GM12878 (cell line): ENCODE measurements at regions not wholly inside any gene's neighbourhood (a gene's known extent, or its start where the extent isn't known, plus 50 kb on each side); places are given as distances from the start of the nearest gene placed in this dataset.
"Not testable (repeated sequence)": the region's sequence is repeated elsewhere in the genome, so short reads cannot be mapped to it uniquely, and the experiment has no call there.

Experiments
- ATAC-seq: fragments of 200-7000 bp; cut with Tn5 transposase; 3 replicates; pipeline ENCODE4 v1.9.1; 2020; ENCODE audit warnings: mild to moderate bottlenecking, moderate library complexity
- BruUV-seq: library from RNA; stranded (reverse); fragments of 400-500 nt; replicated peaks from 2 replicates; lab custom pipeline; 2021; lab: Mats Ljungman, UMichigan
- CTCF ChIA-PET: fragments of 300-600 bp; sonication (Branson Sonifier 250); formaldehyde crosslinking; extraction: SDS; loops from one replicate; lab custom pipeline; 2021; ENCODE audit warnings: inconsistent platforms; lab: Yijun Ruan, JAX
- POLR2A ChIA-PET: fragments of 350-600 bp; formaldehyde crosslinking; extraction: SDS; loops from one replicate; lab custom pipeline; 2021; ENCODE audit warnings: inconsistent platforms; lab: Charles Lee
- RAD21 ChIA-PET: fragments of 300-600 bp; sonication (Branson Sonifier 250); formaldehyde crosslinking; loops from one replicate; lab custom pipeline; 2023; ENCODE audit warnings: antibody characterized with exemption; ENCODE audit not compliant: unreplicated experiment; lab: Charles Lee
- SMC1A ChIA-PET: fragments of 300-600 bp; sonication (Branson Sonifier 250); formaldehyde crosslinking; loops from one replicate; lab custom pipeline; 2023; ENCODE audit not compliant: unreplicated experiment, uncharacterized antibody; lab: Charles Lee
- DNase-seq: peaks from one replicate; pipeline ENCODE4 v3.0.0-alpha.2; 2011; ENCODE audit warnings: low read depth, low spot score
- FAIRE-seq: peaks from 3 replicates; lab custom pipeline; 2011; peaks lifted over from hg19 to GRCh38; lab: Jason Lieb, UNC
- H2AFZ ChIP-seq: 2 replicates; pipeline ENCODE4 v1.6.0; 2011; ENCODE audit warnings: low read depth, low read length, control low read depth; ENCODE audit not compliant: control insufficient read depth
- H3K27ac ChIP-seq: 2 replicates; pipeline ENCODE4 v1.5.1; 2011; ENCODE audit warnings: control low read depth; ENCODE audit not compliant: control insufficient read depth, insufficient read depth
- H3K27me3 ChIP-seq, 2 experiments: replicated peaks in 1 of 2; 2 replicates each; pipeline versions ENCODE4 v1.6.0 to v1.6.1; 2011; ENCODE audit warnings: low read length in 1 of 2; ENCODE audit not compliant: control insufficient read depth in 2 of 2, insufficient read depth in 2 of 2
- H3K36me3 ChIP-seq, 2 experiments: 2 replicates each; pipeline ENCODE4 v1.5.1; 2011; ENCODE audit warnings: low read length in 1 of 2; ENCODE audit not compliant: control insufficient read depth in 2 of 2, insufficient read depth in 2 of 2
- H3K4me1 ChIP-seq: 2 replicates; pipeline ENCODE4 v1.6.1; 2011; ENCODE audit warnings: mild to moderate bottlenecking, low read length, moderate library complexity, mixed read lengths; ENCODE audit not compliant: control insufficient read depth, insufficient read depth
- H3K4me2 ChIP-seq: 2 replicates; pipeline ENCODE4 v1.6.0; 2011; ENCODE audit warnings: control low read depth; ENCODE audit not compliant: control insufficient read depth, insufficient read depth
- H3K4me3 ChIP-seq: fragments of 200-600 bp; sonication (generic); 2 replicates; pipeline ENCODE4 v1.5.1; 2016
- H3K79me2 ChIP-seq: 2 replicates; pipeline ENCODE4 v1.6.0; 2011; ENCODE audit warnings: low read length; ENCODE audit not compliant: control insufficient read depth, insufficient read depth
- H3K9ac ChIP-seq: 2 replicates; pipeline ENCODE4 v1.8.0; 2011; ENCODE audit warnings: low read length, control low read depth, mixed read lengths; ENCODE audit not compliant: control insufficient read depth, insufficient read depth
- H3K9me3 ChIP-seq: replicated peaks from 3 replicates; pipeline ENCODE4 v1.5.1; 2011; ENCODE audit warnings: mild to moderate bottlenecking, low read length; ENCODE audit not compliant: control insufficient read depth, insufficient read depth
- H4K20me1 ChIP-seq: 2 replicates; pipeline ENCODE4 v1.6.0; 2011; ENCODE audit not compliant: control insufficient read depth, insufficient read depth
- BCL11A ChIP-seq: IDR thresholded peaks from 2 replicates; pipeline ENCODE4 v1.6.1; 2011; ENCODE audit warnings: low read depth, low read length
- BMI1 ChIP-seq: fragments of 450-650 bp; IDR thresholded peaks from 2 replicates; pipeline ENCODE4 v1.6.1; 2016; ENCODE audit warnings: mild to moderate bottlenecking, moderate library complexity, borderline replicate concordance
- EED ChIP-seq: sonication (generic); IDR thresholded peaks from 2 replicates; pipeline ENCODE4 v1.6.1; 2016; ENCODE audit warnings: antibody characterized with exemption, low read depth
- FOS ChIP-seq: IDR thresholded peaks from 3 replicates; pipeline ENCODE4 v1.6.1; 2011; ENCODE audit warnings: borderline replicate concordance; ENCODE audit not compliant: insufficient read length; ENCODE audit errors: extremely low read depth
- HDAC2 ChIP-seq: fragments of 200-600 bp; sonication (generic); IDR thresholded peaks from 2 replicates; pipeline ENCODE4 v1.6.1; 2017
- LARP7 ChIP-seq: fragments of 450-650 bp; IDR thresholded peaks from 2 replicates; pipeline ENCODE4 v1.6.1; 2017; ENCODE audit warnings: mild to moderate bottlenecking
- MYC ChIP-seq: IDR thresholded peaks from 2 replicates; pipeline ENCODE4 v1.6.1; 2011; ENCODE audit warnings: mild to moderate bottlenecking, low read length, moderate library complexity, inconsistent platforms; ENCODE audit not compliant: insufficient read depth, insufficient replicate concordance, insufficient read length, severe bottlenecking
- NRF1 ChIP-seq: conservative IDR thresholded peaks from 2 replicates; pipeline ENCODE4 v1.6.1; 2011; ENCODE audit warnings: mild to moderate bottlenecking, low read depth, low read length, improper control_type of control experiment
- SIN3A ChIP-seq: IDR thresholded peaks from 2 replicates; pipeline ENCODE4 v1.6.1; 2012; ENCODE audit warnings: low read depth, low read length, improper control_type of control experiment
- SMARCA5 ChIP-seq: fragments of 450-650 bp; IDR thresholded peaks from 2 replicates; pipeline ENCODE4 v1.6.1; 2017; ENCODE audit warnings: mild to moderate bottlenecking
- SMC3 ChIP-seq: IDR thresholded peaks from 2 replicates; pipeline ENCODE4 v1.6.1; 2011; ENCODE audit warnings: low read length, improper control_type of control experiment, borderline replicate concordance
- SUZ12 ChIP-seq: fragments of 200-600 bp; sonication (generic); IDR thresholded peaks from one replicate; pipeline ENCODE4 v1.6.1; 2018; ENCODE audit warnings: antibody characterized with exemption, mild to moderate bottlenecking; ENCODE audit not compliant: unreplicated experiment
- TAF1 ChIP-seq: IDR thresholded peaks from 2 replicates; pipeline ENCODE4 v1.6.1; 2011; ENCODE audit warnings: mild to moderate bottlenecking, low read depth, low read length, borderline replicate concordance
- YBX1 ChIP-seq: fragments of 450-650 bp; IDR thresholded peaks from 2 replicates; pipeline ENCODE4 v1.6.1; 2016; ENCODE audit warnings: antibody characterized with exemption
- WGBS: methylation state at CpG from one replicate; pipeline ENCODE4 v1.1.6; 2016; ENCODE audit warnings: low lambda C conversion rate; ENCODE audit not compliant: insufficient replicate concordance, insufficient coverage; ENCODE audit errors: missing lambda C conversion rate; 5-methylcytosine and 5-hydroxymethylcytosine counted together
- in situ Hi-C: fragments of 300-500 bp; cut with MboI; formaldehyde crosslinking; loops from 9 replicates; pipeline ENCODE4 v1.14.3; 2018; ENCODE audit warnings: mixed read lengths
- intact Hi-C: fragments of 100-400 bp; cut with micrococcal nuclease; formaldehyde crosslinking; loops from one replicate; pipeline ENCODE4 v1.14.2; 2022; ENCODE audit not compliant: unreplicated experiment
- TF ChIP-seq, protein P1 (sequence below): fragments of 450-650 bp; IDR thresholded peaks from 2 replicates; pipeline ENCODE4 v1.6.1; 2014; ENCODE audit warnings: mild to moderate bottlenecking

DNA sequence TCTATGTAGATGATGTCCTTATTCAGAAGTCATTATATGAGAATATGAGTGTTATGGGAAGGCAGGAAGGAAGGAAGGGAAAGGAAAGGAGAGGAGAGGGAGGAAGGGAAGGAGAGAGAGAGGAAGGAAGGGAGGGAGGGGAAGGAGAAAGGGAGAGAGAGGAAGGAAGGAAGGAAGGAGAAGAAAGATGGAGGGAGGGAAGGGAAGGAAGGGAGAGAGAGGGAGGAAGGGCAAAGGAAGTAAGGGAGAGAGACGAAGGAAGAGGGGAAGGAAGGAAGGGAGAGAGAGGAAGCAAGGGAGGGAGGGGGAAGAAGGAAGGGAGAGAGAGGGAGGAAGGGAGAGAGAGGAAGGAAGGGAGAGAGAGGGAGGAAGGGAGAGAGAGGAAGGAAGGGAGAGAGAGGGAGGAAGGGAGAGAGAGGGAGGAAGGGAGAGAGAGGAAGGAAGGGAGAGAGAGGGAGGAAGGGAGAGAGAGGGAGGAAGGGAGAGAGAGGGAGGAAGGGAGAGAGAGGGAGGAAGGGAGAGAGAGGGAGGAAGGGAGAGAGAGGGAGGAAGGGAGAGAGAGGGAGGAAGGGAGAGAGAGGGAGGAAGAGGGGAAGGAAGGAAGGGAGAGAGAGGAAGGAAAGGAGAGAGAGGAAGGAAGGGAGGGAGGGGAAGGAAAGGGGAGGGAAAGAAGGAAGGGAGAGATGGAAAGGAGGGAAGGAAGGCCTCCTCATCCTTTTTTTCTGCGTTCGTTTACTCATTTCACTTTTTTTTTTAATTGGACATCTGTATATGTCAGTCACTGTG is 103.0 kb upstream of the RBFOX1 start:
- H4K20me1 ChIP-seq, ATAC-seq, H3K79me2 ChIP-seq, RAD21 ChIA-PET, H3K9me3 ChIP-seq, SMC1A ChIA-PET, H3K9ac ChIP-seq, H3K4me1 ChIP-seq, H3K27me3 ChIP-seq, FAIRE-seq, H3K4me3 ChIP-seq, BruUV-seq, CTCF ChIA-PET, intact Hi-C loops, DNase-seq, H3K4me2 ChIP-seq, H2AFZ ChIP-seq, POLR2A ChIA-PET, H3K27ac ChIP-seq, in situ Hi-C loops, H3K36me3 ChIP-seq: not testable (repeated sequence)
- 21% methylated on average over 2 of the region's 3 CpGs for WGBS

DNA sequence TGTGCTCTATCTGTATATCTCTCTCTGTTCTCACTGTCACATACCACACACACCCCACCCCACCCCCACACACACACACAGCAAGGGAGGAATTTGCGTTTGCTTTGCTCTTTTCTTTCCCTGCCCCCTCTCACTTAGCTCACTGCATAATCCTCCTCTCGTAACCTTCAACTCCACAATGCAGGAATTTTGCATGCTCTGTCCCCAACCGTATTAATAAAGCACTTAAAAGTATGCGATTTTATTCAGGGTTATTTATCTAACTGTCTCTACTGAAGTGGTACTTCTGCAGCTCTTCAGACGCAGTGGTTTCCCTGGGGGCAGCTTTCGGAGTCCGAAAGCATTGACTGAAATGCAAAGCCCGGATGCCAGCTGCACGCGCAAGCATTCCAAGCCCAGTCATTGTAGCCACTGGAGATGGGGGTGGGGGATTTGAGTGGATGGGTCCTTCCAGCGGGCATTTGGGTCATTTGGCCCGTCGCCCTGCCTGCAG is 105.4 kb upstream of the RBFOX1 start:
- Histone ChIP-seq H2AFZ (no peak overlapping the region), H3K27me3 (no peaks in the 10 kb centered on the region), H3K36me3 (no peaks in the 10 kb centered on the region), H3K9ac (no peak overlapping the region), H3K27ac (no peak overlapping the region), H3K4me2 (no peak overlapping the region), H3K4me3 (no peak overlapping the region), H3K9me3 (no peaks in the 10 kb centered on the region), H4K20me1 (no peaks in the 10 kb centered on the region), H3K79me2 (no peaks in the 10 kb centered on the region), H3K4me1 (no peaks in the 10 kb centered on the region)
- ChIA-PET CTCF (no interaction called here), SMC1A (no interaction called here), RAD21 (no interaction called here), POLR2A (no interaction called here)
- in situ Hi-C loops (no loop called here), intact Hi-C loops (no loop called here)
- ATAC-seq, result no peak
- DNase-seq, result no peak
- TF ChIP-seq, protein P1, sequence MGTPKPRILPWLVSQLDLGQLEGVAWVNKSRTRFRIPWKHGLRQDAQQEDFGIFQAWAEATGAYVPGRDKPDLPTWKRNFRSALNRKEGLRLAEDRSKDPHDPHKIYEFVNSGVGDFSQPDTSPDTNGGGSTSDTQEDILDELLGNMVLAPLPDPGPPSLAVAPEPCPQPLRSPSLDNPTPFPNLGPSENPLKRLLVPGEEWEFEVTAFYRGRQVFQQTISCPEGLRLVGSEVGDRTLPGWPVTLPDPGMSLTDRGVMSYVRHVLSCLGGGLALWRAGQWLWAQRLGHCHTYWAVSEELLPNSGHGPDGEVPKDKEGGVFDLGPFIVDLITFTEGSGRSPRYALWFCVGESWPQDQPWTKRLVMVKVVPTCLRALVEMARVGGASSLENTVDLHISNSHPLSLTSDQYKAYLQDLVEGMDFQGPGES, result no peak
- TF ChIP-seq NRF1 (no peak), TAF1 (no peak), SMARCA5 (no peak), YBX1 (no peak), BMI1 (no peak), LARP7 (no peak), FOS (no peak), EED (no peak), MYC (no peak), HDAC2 (no peak), SIN3A (no peak), SUZ12 (no peak), SMC3 (no peak), BCL11A (no peak)
- no TSS peak for BruUV-seq
- no peak for FAIRE-seq
- WGBS, result 38% methylated on average over 13 of the region's 13 CpGs
